ENCODE measurements at regions not wholly inside any gene's neighbourhood (a gene's known extent, or its start where the extent isn't known, plus 50 kb on each side); places are given as distances from the start of the nearest gene placed in this dataset.
A peak's percentile ranks its signal among the peaks of the same experiment; 100 is the strongest.

DNA sequence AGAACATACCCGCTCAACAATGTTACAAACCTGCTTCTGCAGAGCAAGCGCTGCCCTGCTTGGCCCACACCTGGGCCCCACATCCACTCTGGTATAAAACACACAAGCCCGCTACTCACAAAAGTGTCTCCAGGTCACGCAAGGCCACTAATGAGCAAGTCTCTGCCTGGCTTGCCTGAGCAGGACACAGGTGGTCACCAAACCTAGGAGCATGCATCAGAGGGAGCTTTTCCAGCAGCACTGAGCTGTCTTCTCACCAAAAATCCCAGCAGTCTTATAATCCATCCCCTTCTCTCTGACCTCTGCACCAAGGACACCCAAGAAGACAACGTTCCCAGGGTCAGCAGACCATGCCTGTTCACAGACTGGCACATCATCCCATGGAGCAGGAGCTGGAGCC is 100.8 kb downstream of the DLL1 start:
- Histone ChIP-seq H3K4me3 (no peak overlapping the region), H3K27me3 (no peaks in the 10 kb centered on the region), H3K9me3 (peaks cover 0 to 3% (median under 1%) of the 10 kb centered on the region in 4 donors), H3K27ac (no peak overlapping the region), H3K4me1 (peaks cover 0 to 8% (median 0%) of the 10 kb centered on the region in 4 donors), H3K36me3 (no peaks in the 10 kb centered on the region)
- 89 to 91% methylated on average over 3 to 5 of the region's 5 CpGs for WGBS, 2 donors
- ATAC-seq (ENCODE audit: low FRiP score in 2 of 2) (no peak), DNase-seq (peak in 1 of 2 donors; percentile 18)
- TF ChIP-seq CTCF (IDR thresholded peaks at IDR 0.05) (no peak), POLR2AphosphoS5 (IDR thresholded peaks at IDR 0.05) (no peak), EP300 (IDR thresholded peaks at IDR 0.05) (no peak), POLR2A (IDR thresholded peaks at IDR 0.05) (no peak)

- TF ChIP-seq POLR2AphosphoS5 (IDR thresholded peaks at IDR 0.05) (no peak), CTCF (IDR thresholded peaks at IDR 0.05) (no peak), POLR2A (IDR thresholded peaks at IDR 0.05) (no peak), EP300 (IDR thresholded peaks at IDR 0.05) (no peak)
- no peaks in the 10 kb centered on the region for H3K9me3 ChIP-seq
- H3K4me1 ChIP-seq: peaks cover 0 to 8% (median 0%) of the 10 kb centered on the region in 4 donors
- no peaks in the 10 kb centered on the region for H3K36me3 ChIP-seq
- ATAC-seq (ENCODE audit: low FRiP score in 2 of 2) (no peak), DNase-seq (peak; percentile 19 to 46)
- H3K27ac ChIP-seq: no peak overlapping the region
- WGBS, 2 donors: 72 to 86% methylated on average over 9 to 12 of the region's 12 CpGs
- H3K27me3 ChIP-seq: no peaks in the 10 kb centered on the region
- H3K4me3 ChIP-seq: no peak overlapping the region
Measured at GRCh38 chr6:170189236-170189635, 101.6 kb downstream of the DLL1 start.

DNA sequence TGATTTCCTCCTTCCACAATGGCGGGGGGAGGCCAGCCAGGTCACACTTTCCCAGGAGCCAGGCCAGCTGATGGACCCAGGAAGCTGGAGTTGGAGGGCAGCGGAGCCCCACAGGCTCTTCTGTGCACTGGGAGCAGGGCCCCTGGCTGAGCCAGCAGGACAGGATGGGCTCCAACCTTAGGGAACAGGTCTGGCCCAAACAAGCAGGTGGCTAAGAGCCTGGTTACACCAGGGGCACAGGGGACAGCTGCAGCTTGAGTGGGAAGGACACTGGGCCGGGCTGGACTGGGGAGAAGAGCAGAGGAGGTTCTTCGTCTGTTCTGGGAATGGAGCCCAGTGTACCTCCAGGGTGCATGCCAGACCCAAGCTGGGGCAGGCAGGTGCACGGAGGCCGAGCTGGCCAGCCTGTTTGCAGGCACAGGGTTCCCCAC is 102.3 kb downstream of the DLL1 start:
- Histone ChIP-seq H3K27ac (no peak overlapping the region), H3K27me3 (no peaks in the 10 kb centered on the region), H3K36me3 (no peaks in the 10 kb centered on the region), H3K4me1 (peaks cover 0 to 8% (median 0%) of the 10 kb centered on the region in 4 donors), H3K9me3 (no peaks in the 10 kb centered on the region), H3K4me3 (no peak overlapping the region)
- WGBS, 2 donors: 55 to 81% methylated on average over 4 to 6 of the region's 6 CpGs
- DNase-seq: no peak
- no peak for ATAC-seq (ENCODE audit: low FRiP score in 2 of 2)
- no peak for TF ChIP-seq EP300 (IDR thresholded peaks at IDR 0.05)
- TF ChIP-seq POLR2A (IDR thresholded peaks at IDR 0.05): no peak
- no peak for TF ChIP-seq POLR2AphosphoS5 (IDR thresholded peaks at IDR 0.05)
- TF ChIP-seq CTCF (IDR thresholded peaks at IDR 0.05): no peak

DNA sequence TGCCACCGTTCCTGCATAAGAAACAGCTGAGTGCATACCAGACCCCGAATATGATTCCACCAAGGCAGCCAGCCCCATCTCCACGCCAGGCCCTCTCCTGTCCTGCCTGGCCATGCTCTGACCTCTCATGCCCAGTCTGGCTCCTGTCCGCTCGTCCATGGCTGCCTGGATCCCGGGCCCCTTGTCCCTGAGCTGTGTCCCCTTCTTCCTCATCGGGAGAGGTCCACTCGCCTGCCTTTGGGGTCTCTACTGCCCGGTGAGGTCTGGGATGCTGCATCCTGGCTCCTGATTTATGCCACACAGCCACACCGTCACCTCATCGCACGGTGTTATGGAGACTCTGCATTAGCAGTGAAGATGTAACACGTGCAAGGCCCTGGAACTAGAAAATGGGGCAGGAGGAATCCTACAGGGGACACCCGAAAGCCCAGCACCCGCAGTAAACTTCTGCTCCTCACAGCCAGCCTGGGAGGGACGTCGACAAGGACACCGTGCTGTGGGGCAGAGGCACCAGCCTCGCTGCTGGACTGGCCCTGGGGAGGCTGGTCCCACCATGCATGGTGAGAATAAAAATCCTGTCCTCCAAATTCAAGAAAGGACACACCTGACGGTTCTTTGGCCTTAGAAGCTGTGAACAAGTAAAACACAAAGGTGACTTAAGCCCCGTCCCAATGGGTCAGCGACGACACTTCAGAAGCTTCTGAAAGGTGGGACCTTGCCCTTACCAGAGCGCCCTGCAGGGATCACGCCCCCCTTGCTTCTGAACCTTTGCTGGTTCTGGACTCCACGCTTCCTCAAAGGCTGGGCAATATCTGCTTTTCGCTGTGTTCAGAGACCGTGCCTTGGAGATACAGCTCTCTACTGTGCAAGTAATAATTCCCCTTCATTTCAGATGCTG is 103.0 kb downstream of the DLL1 start:
- whole genome bisulfite sequencing, 2 donors: 84 to 89% methylated on average over 22 to 28 of the region's 28 CpGs
- no peak overlapping the region for H3K27ac ChIP-seq
- ATAC-seq (ENCODE audit: low FRiP score in 2 of 2): no peak
- no peaks in the 10 kb centered on the region for H3K9me3 ChIP-seq
- TF ChIP-seq POLR2AphosphoS5 (IDR thresholded peaks at IDR 0.05) (no peak), CTCF (IDR thresholded peaks at IDR 0.05) (no peak), EP300 (IDR thresholded peaks at IDR 0.05) (no peak), POLR2A (IDR thresholded peaks at IDR 0.05) (no peak)
- peaks cover 0 to 8% (median 0%) of the 10 kb centered on the region in 4 donors for H3K4me1 ChIP-seq
- DNase-seq: peak in 1 of 2 donors; percentile 15
- no peaks in the 10 kb centered on the region for H3K27me3 ChIP-seq
- no peaks in the 10 kb centered on the region for H3K36me3 ChIP-seq
- no peak overlapping the region for H3K4me3 ChIP-seq

Measured in upper lobe of left lung (tissue), 6 donors.